HEK293 (cell line): ENCODE measurements at regions not wholly inside any gene's neighbourhood (a gene's known extent, or its start where the extent isn't known, plus 50 kb on each side); places are given as distances from the start of the nearest gene placed in this dataset.

Source experiments
- KLF10 ChIP-seq: fragments of 450-650 bp; IDR thresholded peaks from 2 replicates; pipeline ENCODE4 v1.5.1; 2018; ENCODE audit warnings: missing biosample characterization, mild to moderate bottlenecking, missing genetic modification characterization
- ZNF626 ChIP-seq: fragments of 450-650 bp; sonication (Bioruptor Pico); formaldehyde crosslinking; IDR thresholded peaks from 2 replicates; pipeline ENCODE4 v1.5.1; 2018; ENCODE audit warnings: missing biosample characterization, missing genetic modification characterization, inconsistent platforms
- TF ChIP-seq, protein P1 (sequence below): fragments of 450-650 bp; formaldehyde crosslinking; IDR thresholded peaks from 2 replicates; pipeline ENCODE4 v1.5.1; 2016; ENCODE audit warnings: missing biosample characterization, missing genetic modification characterization

DNA sequence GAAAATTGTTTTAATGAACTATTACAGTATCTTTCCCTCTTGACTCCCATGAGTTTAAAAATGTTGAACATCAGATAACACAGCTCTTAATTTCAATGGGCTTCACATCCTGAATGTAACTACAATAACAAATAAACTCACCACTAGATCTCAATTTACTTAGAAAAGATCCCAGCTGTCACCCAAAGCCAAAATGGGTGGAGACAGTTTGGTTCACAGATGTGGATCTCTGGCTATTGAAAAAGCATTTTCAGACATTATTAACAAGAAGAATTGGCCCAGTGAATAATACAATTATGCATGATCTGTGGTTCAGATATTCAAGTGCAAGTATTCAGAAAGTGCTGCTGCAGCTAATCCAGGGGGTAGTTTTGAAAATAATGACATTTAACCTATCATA, 184.7 kb upstream of the RALGAPA2 start:
- TF ChIP-seq, protein P1, sequence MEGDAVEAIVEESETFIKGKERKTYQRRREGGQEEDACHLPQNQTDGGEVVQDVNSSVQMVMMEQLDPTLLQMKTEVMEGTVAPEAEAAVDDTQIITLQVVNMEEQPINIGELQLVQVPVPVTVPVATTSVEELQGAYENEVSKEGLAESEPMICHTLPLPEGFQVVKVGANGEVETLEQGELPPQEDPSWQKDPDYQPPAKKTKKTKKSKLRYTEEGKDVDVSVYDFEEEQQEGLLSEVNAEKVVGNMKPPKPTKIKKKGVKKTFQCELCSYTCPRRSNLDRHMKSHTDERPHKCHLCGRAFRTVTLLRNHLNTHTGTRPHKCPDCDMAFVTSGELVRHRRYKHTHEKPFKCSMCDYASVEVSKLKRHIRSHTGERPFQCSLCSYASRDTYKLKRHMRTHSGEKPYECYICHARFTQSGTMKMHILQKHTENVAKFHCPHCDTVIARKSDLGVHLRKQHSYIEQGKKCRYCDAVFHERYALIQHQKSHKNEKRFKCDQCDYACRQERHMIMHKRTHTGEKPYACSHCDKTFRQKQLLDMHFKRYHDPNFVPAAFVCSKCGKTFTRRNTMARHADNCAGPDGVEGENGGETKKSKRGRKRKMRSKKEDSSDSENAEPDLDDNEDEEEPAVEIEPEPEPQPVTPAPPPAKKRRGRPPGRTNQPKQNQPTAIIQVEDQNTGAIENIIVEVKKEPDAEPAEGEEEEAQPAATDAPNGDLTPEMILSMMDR (tag by site-specific recombination), result no peak
- TF ChIP-seq ZNF626 (tag by site-specific recombination), result no peak
- no peak for TF ChIP-seq KLF10 (tag by site-specific recombination)
